ENCODE measurements at regions not wholly inside any gene's neighbourhood (a gene's known extent, or its start where the extent isn't known, plus 50 kb on each side); places are given as distances from the start of the nearest gene placed in this dataset.

DNA sequence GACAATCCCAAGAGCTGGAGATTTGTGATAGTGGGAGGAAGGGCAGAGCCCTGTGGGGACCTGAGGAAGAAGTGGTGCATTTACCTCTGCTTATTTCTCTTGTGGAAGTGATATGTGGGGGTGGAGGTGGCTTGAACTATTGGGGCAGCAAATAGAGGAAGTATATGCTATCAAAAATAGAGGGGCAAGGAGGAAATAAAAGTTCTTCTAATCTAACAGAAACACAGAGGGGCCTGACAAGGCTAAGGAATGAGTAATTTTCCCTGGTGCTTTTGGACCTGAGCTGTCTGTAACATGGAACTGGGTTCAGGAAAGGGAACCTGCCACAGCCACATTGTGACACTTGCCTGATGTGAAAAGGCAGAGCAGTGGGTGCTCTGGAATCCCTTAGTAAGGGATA is 378.6 kb upstream of the KLF4 start:
- DNase-seq: peak in 1 of 3 donors; percentile 39
- Histone ChIP-seq H3K9me3 (no peaks in the 10 kb centered on the region), H3K27me3 (no peaks in the 10 kb centered on the region), H3K27ac (peak overlapping the region in 1 of 4 donors; percentile 31), H3K4me1 (peaks cover 0 to 4% (median 0%) of the 10 kb centered on the region in 4 donors), H3K36me3 (no peaks in the 10 kb centered on the region), H3K4me3 (no peak overlapping the region)
- TF ChIP-seq POLR2A (IDR thresholded peaks at IDR 0.05) (no peak), CTCF (IDR thresholded peaks at IDR 0.05) (no peak)

DNA sequence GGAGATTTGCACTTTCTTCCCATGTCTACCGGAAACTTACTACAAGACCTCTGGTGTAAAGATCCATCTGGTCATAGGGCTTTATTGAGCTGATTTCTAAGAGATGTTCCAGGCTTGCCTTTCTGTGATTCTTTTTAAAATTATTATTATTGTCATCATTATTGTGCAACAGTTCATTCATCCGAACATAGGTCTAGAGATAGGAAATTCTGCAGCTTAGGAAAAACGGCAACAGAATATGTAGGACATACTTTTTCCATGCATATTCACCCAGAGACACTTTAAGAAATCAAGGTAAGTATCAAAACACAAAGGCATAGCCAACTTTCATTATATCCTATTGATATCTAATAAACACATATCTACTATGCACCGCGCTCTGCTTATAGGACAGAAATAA is 378.2 kb upstream of the KLF4 start:
- H3K4me1 ChIP-seq: peaks cover 0 to 4% (median 0%) of the 10 kb centered on the region in 4 donors
- no peak for TF ChIP-seq CTCF (IDR thresholded peaks at IDR 0.05)
- no peak for TF ChIP-seq POLR2A (IDR thresholded peaks at IDR 0.05)
- DNase-seq: no peak

GRCh38 chr9:107866711-107867311 is 377.2 kb upstream of the KLF4 start:
- Histone ChIP-seq H3K9me3 (no peaks in the 10 kb centered on the region), H3K27ac (no peak overlapping the region), H3K4me3 (no peak overlapping the region), H3K27me3 (no peaks in the 10 kb centered on the region), H3K4me1 (peaks cover 0 to 4% (median 0%) of the 10 kb centered on the region in 4 donors), H3K36me3 (no peaks in the 10 kb centered on the region)
- TF ChIP-seq CTCF (IDR thresholded peaks at IDR 0.05) (no peak), POLR2A (IDR thresholded peaks at IDR 0.05) (no peak)
- no peak for DNase-seq

More for the DNA sequence above, 378.2 kb upstream of the KLF4 start:
- Histone ChIP-seq H3K27me3 (no peaks in the 10 kb centered on the region), H3K27ac (peak overlapping the region in 1 of 4 donors; percentile 31), H3K36me3 (no peaks in the 10 kb centered on the region), H3K4me3 (no peak overlapping the region), H3K9me3 (no peaks in the 10 kb centered on the region)

- Histone ChIP-seq H3K27me3 (no peaks in the 10 kb centered on the region), H3K27ac (no peak overlapping the region), H3K4me3 (no peak overlapping the region), H3K4me1 (peaks cover 0 to 4% (median 0%) of the 10 kb centered on the region in 4 donors), H3K36me3 (no peaks in the 10 kb centered on the region), H3K9me3 (no peaks in the 10 kb centered on the region)
- no peak for DNase-seq
- TF ChIP-seq CTCF (IDR thresholded peaks at IDR 0.05) (no peak), POLR2A (IDR thresholded peaks at IDR 0.05) (no peak)
These were observed 373.8 kb upstream of the KLF4 start for GRCh38 chr9:107863396-107863795.

DNA sequence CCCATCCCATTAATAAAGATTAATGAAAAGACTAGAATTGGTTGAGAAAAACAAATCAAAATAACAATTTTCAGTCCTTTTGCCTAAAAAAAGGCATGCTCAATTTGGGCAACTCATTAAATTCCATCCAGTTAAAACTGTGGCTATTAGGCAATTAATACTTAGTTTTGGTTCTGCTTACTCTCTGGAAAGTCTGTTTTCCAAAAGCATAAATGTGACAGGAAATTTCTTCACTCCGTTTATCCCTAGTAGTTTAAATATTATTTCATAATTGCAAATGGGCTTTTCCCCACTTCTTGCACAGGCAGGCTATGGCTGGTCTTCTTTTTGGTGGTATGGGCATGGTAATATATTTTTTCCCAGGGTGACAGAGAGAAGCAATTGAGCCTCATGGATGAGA is 373.3 kb upstream of the KLF4 start:
- H3K27ac ChIP-seq: no peak overlapping the region
- H3K9me3 ChIP-seq: no peaks in the 10 kb centered on the region
- TF ChIP-seq CTCF (IDR thresholded peaks at IDR 0.05): no peak
- no peak for TF ChIP-seq POLR2A (IDR thresholded peaks at IDR 0.05)
- no peak overlapping the region for H3K4me3 ChIP-seq
- H3K27me3 ChIP-seq: no peaks in the 10 kb centered on the region
- peaks cover 0 to 4% (median 0%) of the 10 kb centered on the region in 4 donors for H3K4me1 ChIP-seq
- no peak for DNase-seq
- H3K36me3 ChIP-seq: no peaks in the 10 kb centered on the region

DNA sequence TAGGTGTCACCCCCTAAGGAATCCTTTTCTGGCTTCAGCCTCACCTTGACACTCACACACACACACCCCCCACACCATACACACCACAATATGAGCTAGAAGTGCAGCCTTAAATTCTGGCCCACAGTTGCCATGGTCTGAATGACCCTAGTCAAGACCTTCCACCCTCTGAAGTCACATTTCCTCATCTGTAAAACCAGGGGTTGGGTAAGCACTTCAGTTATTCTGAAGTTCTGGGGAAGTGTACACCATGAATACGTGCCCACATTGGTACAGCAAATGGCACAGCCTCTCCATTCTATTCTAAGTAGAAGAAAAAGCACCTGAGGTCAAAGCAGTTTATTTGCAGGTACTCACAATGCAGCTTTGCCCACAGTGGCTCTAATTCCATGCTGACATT is 372.8 kb upstream of the KLF4 start:
- no peak for DNase-seq
- TF ChIP-seq POLR2A (IDR thresholded peaks at IDR 0.05): no peak
- no peak for TF ChIP-seq CTCF (IDR thresholded peaks at IDR 0.05)
- no peak overlapping the region for H3K4me3 ChIP-seq

More for the DNA sequence above, 372.8 kb upstream of the KLF4 start:
- Histone ChIP-seq H3K4me1 (peaks cover 0 to 1% (median 0%) of the 10 kb centered on the region in 4 donors), H3K27me3 (no peaks in the 10 kb centered on the region), H3K27ac (no peak overlapping the region), H3K9me3 (no peaks in the 10 kb centered on the region), H3K36me3 (no peaks in the 10 kb centered on the region)
